HepG2 (cell line): ENCODE measurements at regions not wholly inside any gene's neighbourhood (a gene's known extent, or its start where the extent isn't known, plus 50 kb on each side); places are given as distances from the start of the nearest gene placed in this dataset.
"Not testable (repeated sequence)": the region's sequence is repeated elsewhere in the genome, so short reads cannot be mapped to it uniquely, and the experiment has no call there.

Source experiments
- ATAC-seq: fragments of 200-7000 bp; cut with Tn5 transposase; 3 replicates; pipeline ENCODE4 v1.9.1; 2020; ENCODE audit warnings: mild to moderate bottlenecking, moderate library complexity
- BruUV-seq: library from RNA; stranded (reverse); fragments of 400-500 nt; replicated peaks from 2 replicates; lab custom pipeline; 2021; lab: Mats Ljungman, UMichigan
- CTCF ChIA-PET: fragments of 300-600 bp; formaldehyde crosslinking; extraction: SDS; loops from one replicate; lab custom pipeline; 2021; ENCODE audit warnings: low total read pairs, inconsistent platforms, low intra/inter-chr PET ratio; lab: Yijun Ruan, JAX
- POLR2A ChIA-PET: fragments of 350-600 bp; sonication (Branson Sonifier 250); formaldehyde crosslinking; loops from one replicate; lab custom pipeline; 2020; ENCODE audit warnings: antibody characterized with exemption, inconsistent platforms; lab: Yijun Ruan, JAX
- DNase-seq: peaks from one replicate; pipeline ENCODE4 v3.0.0-alpha.2; 2015; ENCODE audit warnings: low spot score
- FAIRE-seq: peaks from 3 replicates; lab custom pipeline; 2011; peaks lifted over from hg19 to GRCh38; lab: Jason Lieb, UNC
- H2AFZ ChIP-seq: one replicate; pipeline ENCODE4 v1.6.1; 2011; ENCODE audit warnings: low read length, inconsistent platforms
- H3K27ac ChIP-seq: fragments of 300-600 bp; 3 replicates; pipeline ENCODE4 v1.8.0; 2011; ENCODE audit warnings: mixed run types, mild to moderate bottlenecking, mixed read lengths, low read length, inconsistent platforms; ENCODE audit not compliant: insufficient read depth; ENCODE audit errors: extremely low read length
- H3K27me3 ChIP-seq, 2 experiments: fragments of 200-600 bp in 1 of 2; 2 replicates in 1 of 2; 3 replicates in 1 of 2; pipeline versions ENCODE4 v1.6.0 to v1.8.0; 2011; ENCODE audit warnings: low read length in 2 of 2, mild to moderate bottlenecking in 2 of 2, moderate library complexity in 2 of 2, inconsistent platforms in 1 of 2; ENCODE audit not compliant: insufficient read depth in 2 of 2, control insufficient read depth in 1 of 2
- H3K36me3 ChIP-seq, 2 experiments: fragments of 200-600 bp in 1 of 2; replicated peaks in 1 of 2; 2 replicates in 1 of 2; 3 replicates in 1 of 2; pipeline versions ENCODE4 v1.5.1 to v1.8.0; 2011; ENCODE audit warnings: low read length in 2 of 2, inconsistent platforms in 1 of 2; ENCODE audit not compliant: insufficient read depth in 2 of 2, control insufficient read depth in 1 of 2
- H3K4me1 ChIP-seq: 2 replicates; pipeline ENCODE4 v1.5.1; 2012; ENCODE audit warnings: low read length, inconsistent platforms; ENCODE audit not compliant: insufficient read depth
- H3K4me2 ChIP-seq: 2 replicates; pipeline ENCODE4 v1.6.0; 2011; ENCODE audit warnings: low read depth, low read length, inconsistent platforms
- H3K4me3 ChIP-seq, 3 experiments: fragments of 200-600 bp in 1 of 3; sonication (generic), shearing (Covaris generic) in 1 of 3; replicated peaks in 1 of 3; 2 replicates each; pipeline ENCODE4 v1.5.1; 2011 to 2016; ENCODE audit warnings: low read length in 3 of 3, inconsistent platforms in 2 of 3, low read depth in 2 of 3, mild to moderate bottlenecking in 2 of 3, control low read depth in 1 of 3, mixed read lengths in 1 of 3; ENCODE audit not compliant: insufficient read depth in 1 of 3
- H3K79me2 ChIP-seq: one replicate; pipeline ENCODE4 v1.6.1; 2011; ENCODE audit warnings: low read length, inconsistent platforms; ENCODE audit not compliant: insufficient read depth
- H3K9ac ChIP-seq: 2 replicates; pipeline ENCODE4 v1.6.0; 2011; ENCODE audit warnings: mild to moderate bottlenecking, low read depth, low read length, inconsistent platforms; ENCODE audit not compliant: insufficient read depth
- H3K9me3 ChIP-seq: 2 replicates; pipeline ENCODE4 v1.5.1; 2012; ENCODE audit warnings: mild to moderate bottlenecking, low read length
- H4K20me1 ChIP-seq: 2 replicates; pipeline ENCODE4 v1.6.0; 2011; ENCODE audit warnings: inconsistent platforms, mild to moderate bottlenecking, low read length, moderate library complexity; ENCODE audit not compliant: insufficient read depth
- LCORL ChIP-seq, 2 experiments: fragments of 450-650 bp in 1 of 2; sonication (generic) in 1 of 2; formaldehyde crosslinking in 1 of 2; IDR thresholded peaks; 2 replicates each; pipeline versions ENCODE4 v1.5.0 to v1.6.1; 2017 to 2020; ENCODE audit warnings: antibody characterized with exemption in 1 of 2, missing genetic modification reagents in 1 of 2
- MEF2D ChIP-seq: sonication (generic); formaldehyde crosslinking; IDR thresholded peaks from 2 replicates; pipeline ENCODE4 v1.5.1; 2020; ENCODE audit warnings: mild to moderate bottlenecking, missing genetic modification reagents
- TBL1XR1 ChIP-seq: fragments of 150-350 bp; IDR thresholded peaks from 2 replicates; pipeline ENCODE4 v1.6.1; 2014; ENCODE audit warnings: borderline replicate concordance, low read length; ENCODE audit not compliant: partially characterized antibody
- U2AF2 ChIP-seq: fragments of 200-400 bp; formaldehyde crosslinking; IDR thresholded peaks from 2 replicates; pipeline ENCODE4 v1.6.1; 2017; ENCODE audit warnings: low read depth, mild to moderate bottlenecking, low read length
- ZNF121 ChIP-seq: sonication (generic); formaldehyde crosslinking; IDR thresholded peaks from 2 replicates; pipeline ENCODE4 v1.5.0; 2020; ENCODE audit warnings: mild to moderate bottlenecking, missing genetic modification reagents
- WGBS: methylation state at CpG from one replicate; pipeline ENCODE4 v1.1.6; 2017; ENCODE audit warnings: low lambda C conversion rate; 5-methylcytosine and 5-hydroxymethylcytosine counted together
- in situ Hi-C: cut with HindIII; loops from 2 replicates; pipeline ENCODE4 v1.10.0; 2017; ENCODE audit warnings: low pct_unique_long_range_greater_than_20kb; ENCODE audit not compliant: extremely low pct_ligation_motif_present
- intact Hi-C: fragments of 100-400 bp; cut with micrococcal nuclease; formaldehyde crosslinking; loops from one replicate; pipeline ENCODE4 v1.10.0; 2022; ENCODE audit not compliant: unreplicated experiment

GRCh38 chr20:29079769-29080690 is 2177.4 kb upstream of the DEFB115 start (continued):
- TF ChIP-seq ZNF121 (CRISPR knock-in tag) (peak; percentile 23; the same call in 1 of the 2 replicates), LCORL (IDR thresholded peaks at IDR 0.05) (no peak), LCORL (CRISPR knock-in tag; IDR thresholded peaks at IDR 0.05) (peak; percentile 41; the same call in 1 of the 2 replicates), MEF2D (CRISPR knock-in tag) (peak; percentile 23; the same call in 1 of the 2 replicates)
- TF ChIP-seq, all 625 proteins: peak for 154

GRCh38 chr20:29081712-29082111 is 2175.8 kb upstream of the DEFB115 start:
- H3K4me3 ChIP-seq, H3K9ac ChIP-seq, POLR2A ChIA-PET, BruUV-seq, H2AFZ ChIP-seq, CTCF ChIA-PET, ATAC-seq, in situ Hi-C loops, H4K20me1 ChIP-seq, H3K27me3 ChIP-seq, H3K4me1 ChIP-seq, intact Hi-C loops, FAIRE-seq, H3K27ac ChIP-seq, H3K4me2 ChIP-seq, DNase-seq, H3K79me2 ChIP-seq, H3K36me3 ChIP-seq: not testable (repeated sequence)
- 92% methylated on average over 1 of the region's 1 CpG for WGBS
- H3K9me3 ChIP-seq = peaks cover 37% of the 10 kb centered on the region

GRCh38 chr20:29085625-29086024 is 2171.8 kb upstream of the DEFB115 start:
- Histone ChIP-seq H3K4me1 (0 out of 2 replicates have a peak, but pooled peaks cover 3% of the 10 kb centered on the region), H3K36me3 (no peaks in the 10 kb centered on the region), H3K27ac (no peak overlapping the region), H3K4me2 (no peak overlapping the region), H2AFZ (no peak overlapping the region), H3K9ac (no peak overlapping the region), H3K27me3 (no peaks in the 10 kb centered on the region), H3K4me3 (no peak overlapping the region), H3K9me3 (peaks cover 36% of the 10 kb centered on the region), H4K20me1 (no peaks in the 10 kb centered on the region), H3K79me2 (no peaks in the 10 kb centered on the region)
- intact Hi-C loops = no loop called here
- TF ChIP-seq U2AF2 (0 out of 2 replicates have a peak, but pooled peaks have one; percentile 61), TBL1XR1 (no peak)
- WGBS = 16% methylated on average over 1 of the region's 1 CpG
- DNase-seq (no peak), ATAC-seq (no peak), FAIRE-seq (no peak)
- ChIA-PET POLR2A (no interaction called here), CTCF (no interaction called here)
- BruUV-seq = no TSS peak
- in situ Hi-C loops = no loop called here

- not testable (repeated sequence) for H3K36me3 ChIP-seq, FAIRE-seq
Measured at GRCh38 chr20:29086145-29086718, 2171.2 kb upstream of the DEFB115 start.

More at GRCh38 chr20:29086145-29086718, 2171.2 kb upstream of the DEFB115 start:
- in situ Hi-C loops, POLR2A ChIA-PET, intact Hi-C loops, BruUV-seq, H3K27me3 ChIP-seq, ATAC-seq, H3K27ac ChIP-seq, H2AFZ ChIP-seq, DNase-seq, H3K4me1 ChIP-seq, CTCF ChIA-PET, H3K79me2 ChIP-seq, H3K9ac ChIP-seq, H3K4me2 ChIP-seq, H4K20me1 ChIP-seq, H3K4me3 ChIP-seq: not testable (repeated sequence)
- 66% methylated on average over 11 of the region's 11 CpGs for WGBS
- peaks cover 36% of the 10 kb centered on the region for H3K9me3 ChIP-seq
